Thoracic aorta (tissue), 2 donors: ENCODE measurements at regions not wholly inside any gene's neighbourhood (a gene's known extent, or its start where the extent isn't known, plus 50 kb on each side); places are given as distances from the start of the nearest gene placed in this dataset.
"Not testable (repeated sequence)": the region's sequence is repeated elsewhere in the genome, so short reads cannot be mapped to it uniquely, and the experiment has no call there.

Experiments
- ATAC-seq: fragments of 150-250 bp; one replicate; pipeline ENCODE4 v1.8.0; 2017; ENCODE audit warnings: low read depth; ENCODE audit not compliant: insufficient number of reproducible peaks, low FRiP score
- DNase-seq: peaks from one replicate; pipeline ENCODE4 v3.0.0-alpha.2; 2020; ENCODE audit warnings: low spot score
- H3K27ac ChIP-seq, 2 donors: fragments of 200-600 bp; sonication (generic); 1 replicate in 1 of 2; 2 replicates in 1 of 2; pipeline ENCODE4 v1.5.1; 2016; ENCODE audit warnings: mild to moderate bottlenecking in 2 of 2, moderate library complexity in 2 of 2
- H3K27me3 ChIP-seq: fragments of 200-600 bp; sonication (generic); replicated peaks from 2 replicates; pipeline ENCODE4 v1.6.0; 2016; ENCODE audit warnings: mild to moderate bottlenecking; ENCODE audit not compliant: insufficient read depth
- H3K36me3 ChIP-seq: fragments of 200-600 bp; sonication (generic); one replicate; pipeline ENCODE4 v1.5.1; 2016
- H3K4me1 ChIP-seq, 2 donors: fragments of 200-600 bp; sonication (generic); 1 replicate in 1 of 2; 2 replicates in 1 of 2; pipeline versions ENCODE4 v1.5.1 to v1.6.0; 2016; ENCODE audit warnings: low read depth in 2 of 2, mild to moderate bottlenecking in 1 of 2; ENCODE audit not compliant: control insufficient read depth in 1 of 2
- H3K4me3 ChIP-seq: fragments of 200-600 bp; sonication (generic); 2 replicates; pipeline ENCODE4 v1.5.1; 2016; ENCODE audit warnings: mild to moderate bottlenecking
- H3K9me3 ChIP-seq: fragments of 200-600 bp; sonication (generic); 2 replicates; pipeline ENCODE4 v1.5.1; 2016
- TF ChIP-seq, protein P1 (sequence below): fragments of 200-600 bp; sonication (generic); IDR thresholded peaks from one replicate; pipeline ENCODE4 v1.5.1; 2019; ENCODE audit warnings: antibody characterized with exemption

DNA sequence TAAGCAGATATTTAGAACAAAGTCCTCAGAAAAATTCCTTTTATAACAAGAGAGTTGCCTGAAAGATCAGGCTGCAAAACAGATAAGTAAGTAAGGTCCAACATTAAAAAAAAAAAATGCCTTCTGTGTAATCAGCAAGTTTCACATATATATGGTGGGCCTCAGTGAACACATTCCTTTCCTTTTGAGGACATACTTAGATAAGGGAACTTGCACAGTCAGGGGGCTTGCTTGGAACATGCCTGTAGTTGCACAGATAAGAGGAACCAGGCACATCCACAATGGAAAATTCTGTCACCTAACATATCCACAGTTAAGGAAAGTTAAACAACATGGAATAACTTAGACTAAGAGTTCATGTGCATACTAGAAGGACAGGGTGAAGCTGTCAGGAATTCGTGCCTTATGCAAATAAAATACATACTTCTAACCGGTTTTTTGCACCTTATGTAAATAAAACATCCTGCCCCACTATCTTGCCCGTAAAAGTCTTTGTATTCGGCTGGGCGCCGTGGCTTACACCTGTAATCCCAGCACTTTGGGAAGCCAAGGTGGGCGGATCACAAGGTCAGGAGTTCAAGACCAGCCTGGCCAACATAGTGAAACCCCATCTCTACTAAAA is 257.3 kb downstream of the ZNF33B start:
- DNase-seq, result no peak
- no peaks in the 10 kb centered on the region for H3K4me1 ChIP-seq
- TF ChIP-seq, protein P1, sequence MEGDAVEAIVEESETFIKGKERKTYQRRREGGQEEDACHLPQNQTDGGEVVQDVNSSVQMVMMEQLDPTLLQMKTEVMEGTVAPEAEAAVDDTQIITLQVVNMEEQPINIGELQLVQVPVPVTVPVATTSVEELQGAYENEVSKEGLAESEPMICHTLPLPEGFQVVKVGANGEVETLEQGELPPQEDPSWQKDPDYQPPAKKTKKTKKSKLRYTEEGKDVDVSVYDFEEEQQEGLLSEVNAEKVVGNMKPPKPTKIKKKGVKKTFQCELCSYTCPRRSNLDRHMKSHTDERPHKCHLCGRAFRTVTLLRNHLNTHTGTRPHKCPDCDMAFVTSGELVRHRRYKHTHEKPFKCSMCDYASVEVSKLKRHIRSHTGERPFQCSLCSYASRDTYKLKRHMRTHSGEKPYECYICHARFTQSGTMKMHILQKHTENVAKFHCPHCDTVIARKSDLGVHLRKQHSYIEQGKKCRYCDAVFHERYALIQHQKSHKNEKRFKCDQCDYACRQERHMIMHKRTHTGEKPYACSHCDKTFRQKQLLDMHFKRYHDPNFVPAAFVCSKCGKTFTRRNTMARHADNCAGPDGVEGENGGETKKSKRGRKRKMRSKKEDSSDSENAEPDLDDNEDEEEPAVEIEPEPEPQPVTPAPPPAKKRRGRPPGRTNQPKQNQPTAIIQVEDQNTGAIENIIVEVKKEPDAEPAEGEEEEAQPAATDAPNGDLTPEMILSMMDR, result no peak
- no peak overlapping the region for H3K4me3 ChIP-seq
- no peaks in the 10 kb centered on the region for H3K27me3 ChIP-seq
- no peaks in the 10 kb centered on the region for H3K9me3 ChIP-seq
- no peak for ATAC-seq
- H3K36me3 ChIP-seq, result no peaks in the 10 kb centered on the region
- H3K27ac ChIP-seq, result no peak overlapping the region

DNA sequence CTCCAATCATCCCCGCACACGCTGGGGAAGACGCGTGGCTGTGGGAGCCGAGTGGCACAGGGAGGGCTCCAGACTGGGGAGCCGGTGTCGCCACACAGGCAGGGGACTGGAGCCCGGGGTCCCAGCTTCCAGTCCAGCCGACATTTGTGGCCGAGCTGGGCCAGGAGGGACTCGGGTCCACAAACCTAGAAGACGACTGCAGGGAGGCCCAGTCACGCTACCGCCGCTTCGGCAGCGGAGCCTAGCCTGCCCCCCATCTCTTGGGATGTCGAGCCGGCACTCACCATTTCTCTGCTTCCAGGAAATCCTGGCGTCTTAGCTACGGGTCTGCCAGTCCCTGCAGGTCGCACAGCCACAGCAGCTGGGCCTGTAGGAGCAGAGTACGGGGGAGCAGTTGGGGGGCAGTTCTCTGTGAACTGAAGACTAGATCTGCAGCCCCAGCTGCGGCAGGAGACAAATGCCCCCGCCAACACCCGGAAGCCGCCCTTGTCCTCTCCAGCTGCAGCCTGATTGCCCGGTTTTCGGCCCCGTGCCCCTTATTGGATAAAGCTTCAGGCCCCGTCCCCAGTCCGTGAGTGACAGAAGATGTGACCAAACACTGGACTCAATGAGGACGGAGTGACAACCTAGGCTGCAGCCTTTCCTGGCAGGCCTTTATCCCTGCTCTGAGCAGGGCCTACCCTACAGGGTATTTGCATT is 270.7 kb downstream of the ZNF33B start:
- ATAC-seq, result peak; percentile 65
- peak; percentile 67 for DNase-seq
- TF ChIP-seq, protein P1, result no peak
- no peaks in the 10 kb centered on the region for H3K27me3 ChIP-seq
- no peaks in the 10 kb centered on the region for H3K9me3 ChIP-seq
- no peaks in the 10 kb centered on the region for H3K36me3 ChIP-seq
- peak overlapping the region; percentile 87 for H3K4me3 ChIP-seq
- no peaks in the 10 kb centered on the region for H3K4me1 ChIP-seq
- no peak overlapping the region for H3K27ac ChIP-seq

DNA sequence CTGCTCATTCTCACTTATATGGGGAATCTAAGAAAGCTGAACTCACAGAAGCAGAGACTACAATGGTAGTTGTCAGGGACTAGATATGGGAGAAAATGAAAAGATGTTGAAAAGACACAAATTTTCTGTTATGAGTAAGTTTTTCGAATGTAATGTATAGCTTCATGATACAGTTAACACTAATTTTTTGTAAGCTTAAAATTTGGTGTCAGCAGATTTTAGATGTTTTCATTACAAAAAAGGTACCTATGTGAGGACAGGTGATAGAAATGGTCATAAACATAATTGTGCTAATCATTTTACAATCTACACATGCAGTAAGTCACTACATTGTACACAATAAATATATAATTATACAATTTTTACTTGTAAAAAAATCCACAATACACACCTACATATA is 286.6 kb downstream of the ZNF33B start:
- no peaks in the 10 kb centered on the region for H3K27me3 ChIP-seq
- H3K27ac ChIP-seq, result no peak overlapping the region
- no peak overlapping the region for H3K4me3 ChIP-seq
- H3K36me3 ChIP-seq, result no peaks in the 10 kb centered on the region
- H3K9me3 ChIP-seq, result peaks cover 11% of the 10 kb centered on the region
- TF ChIP-seq, protein P1, result no peak
- DNase-seq, result no peak
- no peak for ATAC-seq
- H3K4me1 ChIP-seq, result no peaks in the 10 kb centered on the region

DNA sequence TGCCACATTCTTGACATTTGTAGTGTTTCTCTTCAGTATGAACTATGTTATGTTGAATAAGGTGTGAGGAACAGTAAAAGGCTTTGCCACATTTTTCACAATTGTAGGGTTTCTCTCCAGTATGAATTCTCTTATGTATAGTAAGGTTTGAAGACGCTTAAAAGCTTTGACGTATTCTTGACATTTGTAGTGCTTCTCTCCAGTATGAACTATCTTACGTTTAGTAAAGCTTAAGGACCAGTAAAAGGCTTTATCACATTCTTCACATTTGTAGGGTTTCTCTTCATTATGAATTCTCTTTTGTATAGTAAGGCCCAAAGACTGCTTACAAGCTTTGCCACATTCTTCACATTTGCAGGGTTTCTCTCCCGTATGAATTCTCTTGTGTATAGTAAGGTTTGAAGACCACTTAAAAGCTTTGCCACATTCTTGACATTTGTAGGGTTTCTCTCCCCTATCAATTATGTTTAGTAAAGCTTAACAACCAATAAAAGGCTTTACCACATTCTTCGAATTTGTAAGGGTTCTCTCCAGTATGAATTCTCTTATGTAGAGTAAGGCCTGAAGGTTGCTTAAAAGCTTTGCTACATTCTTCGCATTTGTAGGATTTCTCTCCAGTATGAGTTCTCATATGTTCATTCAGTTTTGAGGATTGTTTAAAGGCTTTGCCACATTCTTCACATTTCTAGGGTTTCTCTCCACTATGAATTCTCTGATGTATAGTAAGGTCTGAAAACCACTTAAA is 301.6 kb downstream of the ZNF33B start:
- not testable (repeated sequence) for ATAC-seq, H3K27ac ChIP-seq, DNase-seq, H3K4me3 ChIP-seq, H3K4me1 ChIP-seq, H3K36me3 ChIP-seq, H3K27me3 ChIP-seq
- peaks cover 71% of the 10 kb centered on the region for H3K9me3 ChIP-seq

DNA sequence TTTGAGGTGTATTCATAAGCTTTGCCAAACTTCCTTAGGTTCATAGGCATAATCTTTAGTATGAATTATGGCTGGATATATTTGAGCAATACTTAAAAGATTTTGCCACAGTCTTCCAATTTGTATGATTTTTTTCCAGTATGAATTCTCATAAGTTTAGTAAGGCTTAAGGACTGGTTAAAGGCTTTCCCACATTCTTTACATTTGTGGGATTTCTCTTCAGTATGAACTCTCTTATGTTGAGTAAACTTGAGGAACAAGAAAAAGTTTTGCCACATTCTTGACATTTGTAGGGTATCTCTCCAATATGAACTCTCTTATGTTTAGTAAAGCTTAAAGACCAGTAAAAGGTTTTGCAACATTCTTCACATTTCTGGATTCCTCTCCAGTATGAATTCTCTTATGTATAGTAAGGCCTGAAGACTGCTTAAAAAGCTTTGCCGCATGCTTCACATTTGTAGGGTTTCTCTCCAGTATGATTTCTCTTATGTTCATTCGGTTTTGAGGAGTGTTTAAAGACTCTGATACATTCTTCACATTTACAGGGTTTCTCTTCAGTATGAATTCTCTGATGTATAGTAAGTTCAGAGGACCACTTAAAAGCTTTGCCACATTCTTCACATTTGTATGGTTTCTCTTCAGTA is 302.6 kb downstream of the ZNF33B start:
- peaks cover 68% of the 10 kb centered on the region for H3K9me3 ChIP-seq

DNA sequence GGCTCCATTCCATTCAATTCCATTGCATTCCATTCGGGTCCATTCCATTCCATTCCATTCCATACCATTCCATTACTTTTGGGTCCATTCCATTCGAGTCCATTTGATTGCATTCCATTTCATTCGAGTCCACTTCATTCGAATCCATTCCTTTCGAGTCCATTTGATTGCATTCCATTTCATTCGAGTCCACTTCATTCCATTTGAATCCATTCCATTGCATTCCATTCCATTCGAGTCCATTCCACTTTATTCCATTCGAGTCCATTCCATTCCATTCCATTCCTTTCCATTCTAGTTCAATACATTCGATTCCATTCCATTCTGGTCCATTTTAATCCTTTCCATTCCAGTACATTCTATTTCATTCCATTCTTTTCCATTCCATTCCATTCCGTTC is 334.0 kb downstream of the ZNF33B start:
- Histone ChIP-seq H3K4me1 (no peaks in the 10 kb centered on the region), H3K27me3 (no peaks in the 10 kb centered on the region), H3K9me3 (peaks cover 59% of the 10 kb centered on the region), H3K27ac (no peak overlapping the region), H3K4me3 (no peak overlapping the region), H3K36me3 (no peaks in the 10 kb centered on the region)
- ATAC-seq (no peak), DNase-seq (no peak)
- TF ChIP-seq, protein P1, result no peak

More for the DNA sequence above, 302.6 kb downstream of the ZNF33B start:
- ATAC-seq, H3K4me1 ChIP-seq, H3K27me3 ChIP-seq, H3K36me3 ChIP-seq, DNase-seq, H3K27ac ChIP-seq, H3K4me3 ChIP-seq: not testable (repeated sequence)

DNA sequence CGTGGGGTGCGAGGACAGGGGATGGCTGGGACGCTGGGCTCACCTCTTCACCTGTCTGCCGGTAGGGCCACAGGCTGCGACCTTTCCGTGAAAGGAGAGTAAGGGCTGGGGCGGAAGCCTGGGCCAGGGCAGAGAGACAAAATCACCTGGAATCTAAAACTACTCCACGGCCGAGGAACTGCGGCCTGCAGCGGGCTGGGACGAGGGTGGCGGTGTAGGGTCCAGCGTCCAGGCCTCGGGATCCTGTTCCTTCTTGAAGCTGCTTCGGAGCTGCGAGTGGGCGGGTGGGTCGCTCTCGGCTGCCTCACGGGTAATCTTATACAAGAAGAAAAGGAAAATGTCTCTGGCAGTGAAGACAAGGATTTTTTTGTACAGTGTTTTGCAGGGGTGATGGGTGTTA is 356.5 kb downstream of the ZNF33B start:
- not testable (repeated sequence) for H3K27me3 ChIP-seq, H3K36me3 ChIP-seq, DNase-seq, H3K27ac ChIP-seq, H3K4me1 ChIP-seq, ATAC-seq, H3K4me3 ChIP-seq, H3K9me3 ChIP-seq

DNA sequence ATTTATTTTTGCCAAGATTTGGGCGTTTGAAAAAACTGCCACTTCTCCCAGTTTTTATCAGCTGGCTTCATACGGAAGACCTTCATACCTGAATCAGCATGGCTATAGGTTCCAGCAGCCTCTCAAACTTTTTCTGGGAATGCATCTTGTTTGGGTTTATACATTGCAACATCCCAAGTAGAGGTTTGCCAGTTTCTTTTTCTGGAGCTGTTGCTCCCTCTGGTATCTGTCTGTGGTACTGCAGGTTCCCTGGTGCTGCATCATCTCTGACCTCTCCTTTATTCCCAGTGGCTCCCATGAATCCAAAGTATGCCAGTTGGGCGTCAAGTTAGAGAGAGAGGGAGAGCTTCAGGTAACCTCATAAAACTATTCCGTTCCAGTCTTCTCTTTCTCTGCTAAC is 368.6 kb downstream of the ZNF33B start:
- H3K36me3 ChIP-seq, H3K27ac ChIP-seq, ATAC-seq, H3K27me3 ChIP-seq, H3K4me1 ChIP-seq, H3K4me3 ChIP-seq, DNase-seq, H3K9me3 ChIP-seq: not testable (repeated sequence)
